Central memory CD8-positive, alpha-beta T cell (primary cell): ENCODE measurements at regions not wholly inside any gene's neighbourhood (a gene's known extent, or its start where the extent isn't known, plus 50 kb on each side); places are given as distances from the start of the nearest gene placed in this dataset.
"Not testable (repeated sequence)": the region's sequence is repeated elsewhere in the genome, so short reads cannot be mapped to it uniquely, and the experiment has no call there.

ENCODE experiments used
- ATAC-seq: fragments of 150-1000 bp; cut with Tn5 transposase; replicated peaks from 2 replicates; pipeline ENCODE4 v1.10.0; 2022; ENCODE audit warnings: mild to moderate bottlenecking, moderate FRiP score, moderate number of reproducible peaks; ENCODE audit not compliant: poor library complexity, severe bottlenecking; ENCODE audit errors: extremely low read depth
- DNase-seq, 2 donors: peaks; one replicate each; pipeline ENCODE4 v3.0.0; 2021; ENCODE audit warnings: low spot score in 2 of 2
- H3K27ac Mint-ChIP-seq: one replicate; pipeline ENCODE4 v1.8.0; 2022; ENCODE audit warnings: low read depth, mild to moderate bottlenecking, moderate library complexity, mixed read lengths
- H3K27me3 Mint-ChIP-seq: one replicate; pipeline ENCODE4 v1.8.0; 2022; ENCODE audit warnings: mixed read lengths
- H3K36me3 Mint-ChIP-seq: one replicate; pipeline ENCODE4 v1.8.0; 2022; ENCODE audit warnings: mild to moderate bottlenecking, moderate library complexity, mixed read lengths; ENCODE audit not compliant: insufficient read depth
- H3K4me1 Mint-ChIP-seq: one replicate; pipeline ENCODE4 v1.8.0; 2022; ENCODE audit warnings: mixed read lengths
- H3K4me3 Mint-ChIP-seq: one replicate; pipeline ENCODE4 v1.8.0; 2022; ENCODE audit warnings: mild to moderate bottlenecking, moderate library complexity, mixed read lengths
- H3K9me3 Mint-ChIP-seq: one replicate; pipeline ENCODE4 v1.8.0; 2022; ENCODE audit warnings: mixed read lengths

DNA sequence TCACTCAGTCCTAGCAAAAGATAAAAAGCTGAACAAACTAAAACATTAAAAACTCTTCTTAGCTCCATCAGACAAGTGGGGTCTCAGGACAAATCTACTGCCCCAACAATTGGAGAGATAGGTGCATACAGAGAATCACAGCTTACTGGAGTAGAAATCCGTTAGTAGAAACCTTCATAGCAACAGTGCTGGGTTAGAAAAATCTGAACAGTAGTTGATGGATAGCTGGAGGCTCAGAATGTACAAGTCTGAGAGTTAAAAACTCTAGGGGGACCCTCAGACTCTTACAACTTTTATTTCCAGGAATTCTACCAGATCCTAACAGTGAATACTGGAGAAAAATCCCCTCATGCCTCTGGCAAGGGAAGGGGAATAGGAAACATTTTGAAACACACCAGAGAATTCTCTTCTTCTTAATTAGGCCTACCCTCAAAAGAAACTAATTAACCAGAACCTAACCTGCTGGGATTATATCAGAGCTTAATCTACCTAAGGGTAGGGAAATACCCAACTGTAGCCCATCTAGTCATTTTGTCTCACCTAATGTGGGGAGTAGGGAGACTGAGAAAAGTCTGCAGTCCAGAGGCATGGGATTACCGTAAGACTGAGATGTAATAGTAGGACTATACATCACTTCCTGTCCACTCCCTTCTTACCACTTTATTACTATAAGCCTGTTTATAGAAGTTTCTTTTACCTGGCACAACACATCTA is 165.0 kb upstream of the CTSO start:
- H3K27me3 Mint-ChIP-seq, result no peaks in the 10 kb centered on the region
- no peaks in the 10 kb centered on the region for H3K36me3 Mint-ChIP-seq
- no peak for ATAC-seq
- no peak overlapping the region for H3K27ac Mint-ChIP-seq
- H3K9me3 Mint-ChIP-seq, result peaks cover 5% of the 10 kb centered on the region
- H3K4me1 Mint-ChIP-seq, result no peaks in the 10 kb centered on the region
- no peak for DNase-seq
- no peak overlapping the region for H3K4me3 Mint-ChIP-seq

DNA sequence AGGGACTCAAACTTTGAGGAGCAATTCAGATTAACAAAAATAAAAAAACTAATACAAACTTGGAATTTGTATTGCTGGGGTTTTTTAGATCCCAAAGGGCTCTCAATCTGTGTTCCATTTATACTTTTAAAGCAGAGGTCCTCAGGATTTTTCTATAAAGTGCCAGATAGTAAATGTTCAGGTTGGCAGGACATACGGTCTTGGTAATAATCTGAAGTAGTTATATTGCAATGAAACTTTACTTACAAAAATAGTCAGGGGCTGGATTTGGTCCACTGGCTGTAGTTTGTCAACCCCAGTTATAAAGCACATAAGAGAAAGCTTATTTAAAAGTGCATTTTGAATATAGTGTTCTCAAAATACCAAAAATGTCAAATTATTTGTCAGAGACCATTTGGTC is 164.1 kb upstream of the CTSO start:
- Mint-ChIP-seq H3K27ac (no peak overlapping the region), H3K36me3 (no peaks in the 10 kb centered on the region), H3K27me3 (no peaks in the 10 kb centered on the region), H3K4me1 (no peaks in the 10 kb centered on the region), H3K4me3 (no peak overlapping the region), H3K9me3 (peaks cover 5% of the 10 kb centered on the region)
- DNase-seq (no peak), ATAC-seq (no peak)

DNA sequence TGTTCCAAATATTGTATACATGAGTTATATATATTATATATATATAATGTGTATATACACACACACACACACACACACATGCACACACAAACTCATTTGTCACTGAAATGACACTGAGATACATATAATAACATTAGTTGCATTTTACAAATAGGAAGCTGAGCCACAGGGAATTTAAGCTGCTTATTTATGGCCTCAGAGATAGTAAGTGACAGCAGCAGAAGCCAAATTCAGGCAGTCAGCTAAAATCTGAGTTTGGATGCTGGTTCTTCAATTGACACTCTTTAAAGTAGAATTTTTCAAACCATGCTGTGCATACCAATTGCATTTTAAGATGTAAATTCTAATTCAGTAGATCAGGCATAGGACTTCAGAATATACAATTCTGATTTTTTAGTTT is 163.3 kb upstream of the CTSO start:
- H3K9me3 Mint-ChIP-seq, result peaks cover 5% of the 10 kb centered on the region
- no peak for DNase-seq

DNA sequence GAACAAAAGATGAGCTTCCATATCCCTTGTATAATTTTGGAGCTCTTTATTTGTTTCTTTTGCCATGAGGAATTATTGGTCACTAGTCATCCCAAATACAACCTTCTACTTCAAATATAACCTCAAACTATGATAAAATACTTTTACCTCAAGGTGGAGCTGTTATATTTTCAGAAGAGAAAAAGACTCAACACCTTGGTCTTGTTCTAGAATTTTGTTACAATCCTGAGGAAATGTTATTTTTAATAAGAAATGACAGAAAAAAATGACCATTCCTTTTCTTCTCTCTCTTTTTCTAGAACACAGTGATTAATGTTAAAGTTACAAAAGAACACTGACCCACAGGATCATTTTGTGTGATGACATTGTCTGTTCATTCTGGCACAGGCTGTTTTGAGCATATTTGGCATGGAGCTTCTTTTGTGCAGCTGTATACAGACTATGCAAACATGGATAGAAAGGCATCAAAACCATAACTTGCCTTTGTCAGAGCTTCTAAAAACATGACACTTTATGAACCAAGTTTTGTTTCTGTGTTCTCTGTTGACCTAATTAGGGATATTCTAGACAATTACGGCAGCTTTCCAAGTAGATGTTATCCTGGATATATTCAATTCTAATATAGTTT is 159.6 kb upstream of the CTSO start:
- ATAC-seq, result no peak
- Mint-ChIP-seq H3K27me3 (no peaks in the 10 kb centered on the region), H3K36me3 (no peaks in the 10 kb centered on the region), H3K4me3 (no peak overlapping the region), H3K4me1 (no peaks in the 10 kb centered on the region), H3K27ac (no peak overlapping the region), H3K9me3 (peaks cover 10% of the 10 kb centered on the region)
- no peak for DNase-seq

More for the DNA sequence above, 163.3 kb upstream of the CTSO start:
- H3K4me3 Mint-ChIP-seq, result no peak overlapping the region
- no peaks in the 10 kb centered on the region for H3K27me3 Mint-ChIP-seq
- H3K36me3 Mint-ChIP-seq, result no peaks in the 10 kb centered on the region
- H3K4me1 Mint-ChIP-seq, result no peaks in the 10 kb centered on the region
- no peak for ATAC-seq
- no peak overlapping the region for H3K27ac Mint-ChIP-seq

DNA sequence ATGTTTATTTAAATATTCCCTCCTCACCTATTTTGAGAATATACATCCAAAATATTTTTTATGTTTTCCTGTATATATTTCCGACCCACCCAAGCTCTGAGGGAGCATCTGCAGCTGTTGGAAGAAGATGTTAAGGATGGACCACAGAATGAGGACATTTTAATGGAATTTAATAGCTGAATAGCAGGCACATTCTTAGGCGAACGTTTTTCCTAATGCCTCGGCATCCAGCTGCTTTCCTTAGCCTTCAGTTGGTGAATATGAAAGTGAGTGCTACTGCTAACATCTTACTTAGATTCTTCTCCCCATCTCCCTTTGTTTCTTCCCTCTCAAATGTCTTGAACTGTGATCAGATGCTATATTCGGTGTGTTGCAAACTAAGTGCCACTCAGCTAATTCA is 158.0 kb upstream of the CTSO start:
- no peak overlapping the region for H3K4me3 Mint-ChIP-seq
- H3K9me3 Mint-ChIP-seq, result peaks cover 10% of the 10 kb centered on the region
- no peak overlapping the region for H3K27ac Mint-ChIP-seq
- H3K27me3 Mint-ChIP-seq, result no peaks in the 10 kb centered on the region
- no peaks in the 10 kb centered on the region for H3K4me1 Mint-ChIP-seq
- no peak for ATAC-seq
- DNase-seq, result no peak
- no peaks in the 10 kb centered on the region for H3K36me3 Mint-ChIP-seq

DNA sequence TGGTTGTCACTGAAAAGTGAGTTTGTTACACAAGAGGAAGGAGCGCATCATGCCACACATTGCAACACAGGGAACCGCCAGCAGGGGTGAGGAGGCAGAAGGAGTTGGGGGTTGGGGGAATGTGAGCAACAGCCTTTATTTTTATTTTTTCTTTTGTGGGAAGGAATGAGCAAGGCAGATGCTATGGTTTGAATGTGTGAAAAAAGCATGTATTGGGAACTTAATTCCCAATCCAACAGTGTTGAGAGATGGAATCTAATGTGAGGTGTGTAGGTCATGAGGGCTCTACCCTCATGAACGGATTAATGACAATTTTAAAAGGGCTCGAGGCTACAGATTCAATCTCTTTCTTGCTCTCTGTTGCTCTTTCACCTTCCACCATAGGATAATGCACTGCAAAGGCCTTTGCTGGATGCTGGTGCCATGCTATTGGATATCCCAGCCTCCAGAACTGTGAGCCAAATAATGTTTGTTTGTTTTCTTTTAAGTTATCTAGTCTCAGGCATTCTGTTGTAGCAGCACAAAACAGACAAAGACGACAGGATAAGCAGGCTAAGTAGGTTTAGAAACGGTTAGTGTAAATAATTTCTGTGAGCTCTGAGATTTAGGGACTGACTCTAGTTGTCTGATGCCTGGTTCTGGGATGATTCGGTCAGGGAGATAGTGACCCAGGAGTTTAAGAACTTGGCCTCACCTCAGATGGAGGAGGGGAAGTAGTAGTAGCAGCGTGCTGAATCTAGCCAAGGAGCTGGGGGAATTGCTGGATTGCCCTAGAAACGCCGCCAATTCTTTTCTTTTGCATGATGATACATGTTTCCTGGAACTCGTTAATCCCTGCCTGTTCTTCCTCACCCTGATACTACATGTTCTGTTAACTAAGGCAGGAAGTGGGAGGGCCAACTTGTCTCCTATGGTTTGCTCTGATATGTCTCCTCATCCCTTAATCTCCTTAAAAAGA is 156.6 kb upstream of the CTSO start:
- DNase-seq, result no peak
- Mint-ChIP-seq H3K36me3 (no peaks in the 10 kb centered on the region), H3K4me1 (no peaks in the 10 kb centered on the region), H3K27me3 (no peaks in the 10 kb centered on the region), H3K27ac (no peak overlapping the region), H3K4me3 (no peak overlapping the region), H3K9me3 (peaks cover 6% of the 10 kb centered on the region)
- ATAC-seq, result no peak

DNA sequence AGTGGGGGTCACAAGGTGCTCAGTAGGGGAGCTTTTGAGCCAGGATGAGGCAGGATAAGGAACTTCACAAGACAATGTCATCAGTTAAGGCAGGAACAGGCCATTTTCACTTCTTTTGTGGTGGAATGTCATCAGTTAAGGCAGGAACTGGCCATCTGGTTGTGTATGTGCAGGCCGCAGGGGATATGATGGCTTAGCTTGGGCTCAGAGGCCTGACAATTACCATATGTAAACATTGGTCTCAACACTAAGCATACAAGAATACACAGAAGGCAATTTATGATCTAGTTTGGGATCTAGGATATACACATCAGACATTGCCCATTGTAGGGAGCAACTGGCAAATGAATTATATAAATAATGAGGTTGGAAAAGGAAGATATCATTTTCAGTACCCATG is 155.4 kb upstream of the CTSO start:
- not testable (repeated sequence) for ATAC-seq, H3K4me3 Mint-ChIP-seq, H3K36me3 Mint-ChIP-seq, H3K27ac Mint-ChIP-seq, H3K4me1 Mint-ChIP-seq, DNase-seq, H3K9me3 Mint-ChIP-seq, H3K27me3 Mint-ChIP-seq

DNA sequence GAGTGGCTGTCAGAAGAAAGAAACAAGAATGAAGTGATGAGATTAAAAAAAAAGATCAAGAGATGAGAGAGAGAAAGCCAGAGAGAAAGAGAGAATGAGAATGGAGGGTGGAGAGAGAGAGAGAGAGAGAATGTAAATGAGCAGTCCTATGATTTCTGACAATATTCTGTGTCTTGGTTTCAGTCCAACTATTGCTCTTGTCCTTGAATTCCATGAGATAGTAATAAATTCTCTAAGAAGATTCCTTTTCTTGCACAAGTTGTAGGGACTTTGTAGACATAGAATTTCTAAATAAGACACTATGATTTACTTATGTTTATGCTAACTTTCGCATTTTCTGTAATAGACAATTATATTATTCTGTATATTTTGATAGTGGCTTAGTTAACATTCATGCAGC is 149.6 kb upstream of the CTSO start:
- no peaks in the 10 kb centered on the region for H3K27me3 Mint-ChIP-seq
- no peak overlapping the region for H3K4me3 Mint-ChIP-seq
- DNase-seq, result no peak
- no peaks in the 10 kb centered on the region for H3K4me1 Mint-ChIP-seq
- H3K36me3 Mint-ChIP-seq, result no peaks in the 10 kb centered on the region
- no peak overlapping the region for H3K27ac Mint-ChIP-seq
- no peak for ATAC-seq
- H3K9me3 Mint-ChIP-seq, result peaks cover 10% of the 10 kb centered on the region

DNA sequence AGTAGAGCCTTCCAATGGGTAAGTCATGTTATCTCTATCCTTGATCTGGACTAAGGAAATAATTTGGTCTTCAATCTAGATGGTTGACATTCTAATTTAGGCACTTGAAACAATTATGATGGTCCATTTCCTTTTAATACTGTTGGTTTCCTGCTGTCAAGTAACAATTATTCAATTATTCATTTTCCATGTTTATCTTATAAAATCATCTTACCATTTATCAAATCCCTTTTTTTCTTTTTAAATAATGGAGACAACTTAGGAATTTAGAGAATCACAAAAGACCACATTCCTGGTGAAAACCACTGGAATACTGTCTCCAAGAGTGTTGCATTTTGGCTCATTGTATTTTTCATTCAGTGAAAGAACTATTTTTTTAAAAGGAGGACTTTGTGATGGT is 148.7 kb upstream of the CTSO start:
- Mint-ChIP-seq H3K4me3 (no peak overlapping the region), H3K27ac (no peak overlapping the region), H3K27me3 (no peaks in the 10 kb centered on the region), H3K4me1 (no peaks in the 10 kb centered on the region), H3K9me3 (peaks cover 15% of the 10 kb centered on the region), H3K36me3 (no peaks in the 10 kb centered on the region)
- DNase-seq (no peak), ATAC-seq (no peak)

DNA sequence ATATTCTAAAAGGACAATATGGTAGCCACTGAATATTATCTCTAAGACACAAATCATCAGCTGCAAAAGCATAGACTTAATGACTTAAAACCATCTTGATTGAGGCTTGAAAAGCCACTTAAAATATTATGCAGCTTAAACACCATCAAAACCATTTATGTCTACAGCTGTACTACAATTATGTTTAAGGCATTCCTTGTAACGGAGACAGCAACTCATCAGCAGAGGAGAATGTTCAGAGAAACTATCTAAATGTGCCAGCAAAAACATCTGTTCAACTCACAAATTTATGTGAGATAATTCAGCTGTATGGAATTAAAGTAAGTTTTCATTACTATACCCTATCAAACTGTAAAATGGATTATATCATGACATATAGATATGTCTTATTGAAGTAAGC is 147.9 kb upstream of the CTSO start:
- DNase-seq (no peak), ATAC-seq (no peak)
- Mint-ChIP-seq H3K4me3 (no peak overlapping the region), H3K36me3 (no peaks in the 10 kb centered on the region), H3K9me3 (peaks cover 15% of the 10 kb centered on the region), H3K27me3 (no peaks in the 10 kb centered on the region), H3K4me1 (no peaks in the 10 kb centered on the region), H3K27ac (no peak overlapping the region)

DNA sequence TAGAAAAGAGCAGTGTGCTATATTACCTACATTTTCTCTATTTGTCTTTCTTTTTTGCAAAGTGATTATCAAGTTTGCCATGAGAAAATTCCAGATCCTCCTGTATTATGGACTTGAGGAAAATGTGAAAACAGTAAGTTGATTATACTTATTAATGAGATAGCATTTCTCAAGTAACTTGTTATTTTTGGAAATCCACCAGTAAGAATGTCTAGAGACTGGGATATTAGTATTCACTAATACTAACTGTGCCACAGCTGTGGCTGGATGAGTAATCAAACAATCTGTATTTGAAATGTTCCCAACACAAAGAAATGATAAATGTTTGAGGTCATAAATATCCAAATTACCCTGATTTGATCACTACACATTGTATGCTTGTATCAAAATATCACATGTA is 147.0 kb upstream of the CTSO start:
- DNase-seq, result no peak
- H3K27ac Mint-ChIP-seq, result no peak overlapping the region
- H3K9me3 Mint-ChIP-seq, result peaks cover 15% of the 10 kb centered on the region
- ATAC-seq, result no peak
- no peaks in the 10 kb centered on the region for H3K27me3 Mint-ChIP-seq
- no peaks in the 10 kb centered on the region for H3K36me3 Mint-ChIP-seq
- no peaks in the 10 kb centered on the region for H3K4me1 Mint-ChIP-seq
- H3K4me3 Mint-ChIP-seq, result no peak overlapping the region

DNA sequence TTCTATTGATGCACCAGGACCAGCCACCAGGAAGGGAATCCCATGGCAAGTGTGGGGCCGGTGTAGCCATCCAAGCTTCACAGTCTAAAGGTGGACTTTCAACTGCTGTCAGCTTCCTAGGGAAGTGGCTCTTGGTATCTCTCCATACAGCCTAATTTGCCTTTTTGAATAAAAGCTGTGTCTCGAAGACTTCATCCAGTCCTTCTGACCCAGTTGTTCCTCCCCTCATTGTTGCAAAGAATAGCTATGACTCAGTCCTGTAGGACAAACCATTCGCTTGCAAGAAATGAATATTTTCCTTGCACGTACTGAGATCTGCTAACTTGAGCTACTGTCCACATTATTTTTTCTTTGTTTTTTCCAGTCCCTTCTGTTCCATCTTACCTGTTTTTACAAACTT is 145.1 kb upstream of the CTSO start:
- H3K4me1 Mint-ChIP-seq, result no peaks in the 10 kb centered on the region
- no peaks in the 10 kb centered on the region for H3K36me3 Mint-ChIP-seq
- no peak for DNase-seq
- no peak overlapping the region for H3K27ac Mint-ChIP-seq
- no peak overlapping the region for H3K4me3 Mint-ChIP-seq
- H3K9me3 Mint-ChIP-seq, result peaks cover 15% of the 10 kb centered on the region
- ATAC-seq, result no peak
- H3K27me3 Mint-ChIP-seq, result no peaks in the 10 kb centered on the region

DNA sequence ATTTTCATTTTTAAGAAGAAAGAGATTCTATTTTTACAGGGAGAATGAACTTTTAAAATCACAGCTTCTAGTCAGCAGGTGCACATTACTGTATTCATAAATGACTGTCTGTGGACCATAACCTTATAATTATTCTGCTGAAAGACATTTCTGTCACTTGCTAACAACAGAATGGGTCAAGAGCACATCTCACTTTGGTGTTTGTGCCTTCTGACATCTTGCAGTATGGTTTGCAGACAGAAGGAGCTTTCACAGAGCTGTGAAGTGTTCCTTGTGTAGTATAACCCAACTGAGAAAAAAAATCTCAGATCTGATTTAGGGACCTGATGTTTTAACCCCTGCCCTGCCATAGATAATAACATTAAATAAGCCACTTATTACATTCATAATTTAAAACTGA is 131.4 kb upstream of the CTSO start:
- no peaks in the 10 kb centered on the region for H3K27me3 Mint-ChIP-seq
- H3K36me3 Mint-ChIP-seq, result no peaks in the 10 kb centered on the region
- H3K4me3 Mint-ChIP-seq, result no peak overlapping the region
- no peak for ATAC-seq
- H3K9me3 Mint-ChIP-seq, result peaks cover 12% of the 10 kb centered on the region
- DNase-seq, result no peak
- H3K4me1 Mint-ChIP-seq, result no peaks in the 10 kb centered on the region
- H3K27ac Mint-ChIP-seq, result no peak overlapping the region
